NB4 (cell line): ENCODE measurements at regions not wholly inside any gene's neighbourhood (a gene's known extent, or its start where the extent isn't known, plus 50 kb on each side); places are given as distances from the start of the nearest gene placed in this dataset.

Experiments used
- POLR2A ChIP-seq: IDR thresholded peaks from 2 replicates; pipeline ENCODE4 v1.6.1; 2011; ENCODE audit warnings: mild to moderate bottlenecking; ENCODE audit not compliant: insufficient read length; ENCODE audit errors: extremely low read depth
- TF ChIP-seq, protein P1 (sequence below): IDR thresholded peaks from one replicate; pipeline ENCODE4 v1.5.1; 2012; ENCODE audit warnings: low read depth, low read length
- TF ChIP-seq, protein P2 (sequence below): IDR thresholded peaks from 2 replicates; pipeline ENCODE4 v1.6.1; 2011; ENCODE audit warnings: low read depth, low read length

- TF ChIP-seq, protein P1, sequence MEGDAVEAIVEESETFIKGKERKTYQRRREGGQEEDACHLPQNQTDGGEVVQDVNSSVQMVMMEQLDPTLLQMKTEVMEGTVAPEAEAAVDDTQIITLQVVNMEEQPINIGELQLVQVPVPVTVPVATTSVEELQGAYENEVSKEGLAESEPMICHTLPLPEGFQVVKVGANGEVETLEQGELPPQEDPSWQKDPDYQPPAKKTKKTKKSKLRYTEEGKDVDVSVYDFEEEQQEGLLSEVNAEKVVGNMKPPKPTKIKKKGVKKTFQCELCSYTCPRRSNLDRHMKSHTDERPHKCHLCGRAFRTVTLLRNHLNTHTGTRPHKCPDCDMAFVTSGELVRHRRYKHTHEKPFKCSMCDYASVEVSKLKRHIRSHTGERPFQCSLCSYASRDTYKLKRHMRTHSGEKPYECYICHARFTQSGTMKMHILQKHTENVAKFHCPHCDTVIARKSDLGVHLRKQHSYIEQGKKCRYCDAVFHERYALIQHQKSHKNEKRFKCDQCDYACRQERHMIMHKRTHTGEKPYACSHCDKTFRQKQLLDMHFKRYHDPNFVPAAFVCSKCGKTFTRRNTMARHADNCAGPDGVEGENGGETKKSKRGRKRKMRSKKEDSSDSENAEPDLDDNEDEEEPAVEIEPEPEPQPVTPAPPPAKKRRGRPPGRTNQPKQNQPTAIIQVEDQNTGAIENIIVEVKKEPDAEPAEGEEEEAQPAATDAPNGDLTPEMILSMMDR, result no peak
- no peak for TF ChIP-seq POLR2A
- TF ChIP-seq, protein P2, sequence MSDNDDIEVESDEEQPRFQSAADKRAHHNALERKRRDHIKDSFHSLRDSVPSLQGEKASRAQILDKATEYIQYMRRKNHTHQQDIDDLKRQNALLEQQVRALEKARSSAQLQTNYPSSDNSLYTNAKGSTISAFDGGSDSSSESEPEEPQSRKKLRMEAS, result no peak
These were observed 190.7 kb upstream of the CD96 start for GRCh38 chr3:111351334-111351733.
